ENCODE measurements at regions not wholly inside any gene's neighbourhood (a gene's known extent, or its start where the extent isn't known, plus 50 kb on each side); places are given as distances from the start of the nearest gene placed in this dataset.
A peak's percentile ranks its signal among the peaks of the same experiment; 100 is the strongest.

DNA sequence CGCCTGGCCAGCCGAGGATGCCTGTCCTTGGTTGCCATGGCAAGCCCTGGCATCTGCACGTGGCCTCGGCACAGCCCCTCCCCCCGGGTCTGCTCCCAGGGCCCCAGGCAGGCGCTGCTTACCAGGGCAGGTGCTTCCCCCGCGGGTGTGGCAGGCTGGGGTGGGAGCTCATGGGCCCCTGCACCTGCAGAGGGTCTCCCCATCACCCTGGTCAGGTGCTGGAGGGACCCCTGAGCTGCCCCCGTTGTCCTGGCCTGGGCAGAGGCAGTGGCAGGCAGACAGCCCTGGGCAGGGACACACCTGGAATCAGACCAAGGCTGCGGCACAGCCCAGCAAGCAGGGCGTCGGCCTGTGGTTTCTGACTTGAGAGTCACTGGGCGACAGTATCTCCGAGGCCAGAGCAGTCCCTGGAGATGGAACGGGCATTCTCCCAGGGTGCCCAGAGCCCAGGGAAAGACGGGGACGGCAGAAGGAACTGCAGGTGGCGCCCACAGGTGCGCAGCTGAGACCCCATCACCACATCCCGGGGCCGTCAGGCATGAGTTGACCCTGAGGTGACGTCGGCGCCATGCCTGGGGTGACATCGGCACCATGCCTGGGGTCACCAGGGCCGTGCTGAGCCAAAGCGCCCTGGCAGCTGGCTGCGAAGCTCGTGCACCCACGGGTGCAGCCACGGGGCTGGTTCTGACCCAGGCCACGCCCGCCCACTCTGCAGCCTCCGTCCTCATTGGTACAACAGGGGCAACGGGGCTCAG lies 56.1 kb upstream of the FBRSL1 start:
- Histone ChIP-seq H3K79me2 (ENCODE audit: low read depth) (no peaks in the 10 kb centered on the region), H3F3A (ENCODE audit: insufficient read depth, low read depth) (no peaks in the 10 kb centered on the region), H3K36me3 (ENCODE audit: low read depth) (no peaks in the 10 kb centered on the region), H3K9me3 (ENCODE audit: insufficient read depth, low read depth) (no peaks in the 10 kb centered on the region), H3K4me1 (replicated peaks; ENCODE audit: insufficient read depth) (peaks cover 5% of the 10 kb centered on the region; the same call in 1 of the 2 replicates), H3K4me2 (no peak overlapping the region), H4K20me1 (ENCODE audit: insufficient read depth) (no peaks in the 10 kb centered on the region; the same call in 1 of the 2 replicates), H2AFZ (no peak overlapping the region), H3K27me3 (ENCODE audit: insufficient read depth, low read depth) (peaks cover 98% of the 10 kb centered on the region), H3K27ac (no peak overlapping the region), H3K4me3 (no peak overlapping the region), H3K9me2 (ENCODE audit: insufficient read depth) (no peaks in the 10 kb centered on the region)
- CTCF ChIA-PET, result no interaction called here
- DNase-seq, result peak in 1 of 2 experiments; percentile 64
- BruUV-seq (replicated peaks), result no TSS peak
- TF ChIP-seq, protein P1, sequence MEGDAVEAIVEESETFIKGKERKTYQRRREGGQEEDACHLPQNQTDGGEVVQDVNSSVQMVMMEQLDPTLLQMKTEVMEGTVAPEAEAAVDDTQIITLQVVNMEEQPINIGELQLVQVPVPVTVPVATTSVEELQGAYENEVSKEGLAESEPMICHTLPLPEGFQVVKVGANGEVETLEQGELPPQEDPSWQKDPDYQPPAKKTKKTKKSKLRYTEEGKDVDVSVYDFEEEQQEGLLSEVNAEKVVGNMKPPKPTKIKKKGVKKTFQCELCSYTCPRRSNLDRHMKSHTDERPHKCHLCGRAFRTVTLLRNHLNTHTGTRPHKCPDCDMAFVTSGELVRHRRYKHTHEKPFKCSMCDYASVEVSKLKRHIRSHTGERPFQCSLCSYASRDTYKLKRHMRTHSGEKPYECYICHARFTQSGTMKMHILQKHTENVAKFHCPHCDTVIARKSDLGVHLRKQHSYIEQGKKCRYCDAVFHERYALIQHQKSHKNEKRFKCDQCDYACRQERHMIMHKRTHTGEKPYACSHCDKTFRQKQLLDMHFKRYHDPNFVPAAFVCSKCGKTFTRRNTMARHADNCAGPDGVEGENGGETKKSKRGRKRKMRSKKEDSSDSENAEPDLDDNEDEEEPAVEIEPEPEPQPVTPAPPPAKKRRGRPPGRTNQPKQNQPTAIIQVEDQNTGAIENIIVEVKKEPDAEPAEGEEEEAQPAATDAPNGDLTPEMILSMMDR (conservative IDR thresholded peaks at IDR 0.05), result no peak
- no peak for TF ChIP-seq EZH2 (IDR thresholded peaks at IDR 0.05; ENCODE audit: low read depth)
- POLR2A ChIA-PET (ENCODE audit: unreplicated experiment), result no interaction called here
- intact Hi-C loops (cut with micrococcal nuclease; ENCODE audit: unreplicated experiment), result no loop called here

DNA sequence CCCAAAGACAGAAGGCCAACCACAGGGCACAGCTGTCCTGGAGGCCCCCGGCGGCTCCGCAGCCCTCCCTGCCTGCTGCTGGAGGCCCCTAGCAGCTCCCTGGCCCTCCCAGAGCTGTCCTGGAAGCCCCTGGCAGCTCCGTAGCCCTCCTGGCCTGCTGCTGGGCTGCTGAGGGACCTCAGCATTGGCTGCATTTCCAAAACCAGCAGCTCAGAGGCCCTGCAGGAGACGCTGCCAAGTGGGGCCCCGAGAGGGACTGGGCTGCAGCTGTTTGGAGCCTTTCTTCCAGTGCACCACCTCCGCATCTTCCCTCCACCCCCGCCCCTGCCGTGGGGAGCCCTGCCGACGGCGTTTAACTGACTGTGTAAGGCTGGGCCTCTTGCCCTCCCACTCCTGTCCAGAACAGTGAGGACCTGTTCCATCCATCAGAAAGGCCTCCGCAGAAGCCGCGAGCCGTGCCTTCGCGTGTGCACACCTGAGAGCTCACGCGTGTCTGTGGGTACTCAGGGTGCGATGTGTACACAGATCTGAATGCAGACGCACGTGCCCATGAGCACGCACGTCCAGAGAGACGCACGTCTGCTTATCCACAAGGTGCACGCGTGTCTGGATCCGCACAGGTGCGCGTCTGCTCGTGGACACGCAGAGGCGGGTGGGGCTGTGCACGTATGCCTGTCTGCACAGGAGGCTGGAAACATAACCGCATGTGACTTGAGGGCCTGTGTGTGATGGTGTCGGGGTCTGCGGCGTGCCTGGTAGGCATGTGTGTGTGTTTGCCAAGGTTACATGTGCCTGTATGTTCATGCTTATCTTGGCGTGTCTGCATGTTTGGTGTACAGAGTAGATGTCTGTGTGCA lies 57.0 kb upstream of the FBRSL1 start:
- TF ChIP-seq EZH2 (IDR thresholded peaks at IDR 0.05; ENCODE audit: low read depth), result no peak
- TF ChIP-seq, protein P1 (conservative IDR thresholded peaks at IDR 0.05), result no peak
- intact Hi-C loops (cut with micrococcal nuclease; ENCODE audit: unreplicated experiment), result no loop called here

DNA sequence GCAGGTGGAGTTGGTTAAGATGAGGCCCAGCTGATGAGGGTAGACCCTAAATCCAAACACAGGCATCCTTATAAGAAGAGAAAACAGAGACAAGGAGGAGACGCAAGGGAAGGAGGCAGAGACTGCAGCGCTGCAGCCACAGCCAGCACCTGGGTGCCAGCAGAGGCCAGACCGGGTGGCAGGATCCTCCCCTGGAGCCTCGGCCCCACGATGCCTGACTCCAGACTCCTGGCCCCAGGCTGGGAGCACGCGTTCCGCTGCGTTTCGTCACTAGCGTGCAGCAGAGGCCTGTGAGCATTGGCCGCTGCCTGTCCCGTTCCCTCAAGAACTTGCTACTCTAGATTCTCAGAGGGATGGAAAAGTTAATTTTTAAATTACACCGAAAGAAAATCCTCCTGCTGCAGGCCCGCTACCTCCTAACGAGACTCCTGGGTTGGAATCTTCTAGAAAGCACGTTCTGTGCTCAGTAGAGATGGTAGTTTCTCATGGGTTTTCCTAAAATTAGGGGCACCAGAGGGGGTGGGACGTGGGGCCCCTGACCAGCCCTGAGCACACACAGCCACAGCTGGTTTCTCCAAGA lies 57.7 kb upstream of the FBRSL1 start:
- intact Hi-C loops (cut with micrococcal nuclease; ENCODE audit: unreplicated experiment), result no loop called here
- TF ChIP-seq, protein P1 (conservative IDR thresholded peaks at IDR 0.05), result no peak
- no peak for TF ChIP-seq EZH2 (IDR thresholded peaks at IDR 0.05; ENCODE audit: low read depth)
- peaks cover 97% of the 10 kb centered on the region for H3K27me3 ChIP-seq (ENCODE audit: insufficient read depth, low read depth)
- ChIA-PET POLR2A (ENCODE audit: unreplicated experiment) (no interaction called here), CTCF (no interaction called here)
- H3K4me3 ChIP-seq, result no peak overlapping the region
- H3K9me3 ChIP-seq (ENCODE audit: insufficient read depth, low read depth), result no peaks in the 10 kb centered on the region
- no TSS peak for BruUV-seq (replicated peaks)
- no peaks in the 10 kb centered on the region for H3K79me2 ChIP-seq (ENCODE audit: low read depth)
- peaks cover 5% of the 10 kb centered on the region; the same call in 1 of the 2 replicates for H3K4me1 ChIP-seq (replicated peaks; ENCODE audit: insufficient read depth)
- H3K4me2 ChIP-seq, result no peak overlapping the region
- no peak overlapping the region for H3K27ac ChIP-seq
- H3F3A ChIP-seq (ENCODE audit: insufficient read depth, low read depth), result no peaks in the 10 kb centered on the region
- H4K20me1 ChIP-seq (ENCODE audit: insufficient read depth), result no peaks in the 10 kb centered on the region; the same call in 1 of the 2 replicates
- no peaks in the 10 kb centered on the region for H3K9me2 ChIP-seq (ENCODE audit: insufficient read depth)
- H2AFZ ChIP-seq, result no peak overlapping the region
- no peaks in the 10 kb centered on the region for H3K36me3 ChIP-seq (ENCODE audit: low read depth)
- no peak for DNase-seq

More for the DNA sequence above, 57.0 kb upstream of the FBRSL1 start:
- no peaks in the 10 kb centered on the region for H3K9me3 ChIP-seq (ENCODE audit: insufficient read depth, low read depth)
- H3K27ac ChIP-seq, result no peak overlapping the region
- H3K36me3 ChIP-seq (ENCODE audit: low read depth), result no peaks in the 10 kb centered on the region
- H3K27me3 ChIP-seq (ENCODE audit: insufficient read depth, low read depth), result peaks cover 98% of the 10 kb centered on the region
- H3K9me2 ChIP-seq (ENCODE audit: insufficient read depth), result no peaks in the 10 kb centered on the region
- H3K4me1 ChIP-seq (replicated peaks; ENCODE audit: insufficient read depth), result peaks cover 5% of the 10 kb centered on the region; the same call in 1 of the 2 replicates
- DNase-seq, result no peak
- H3F3A ChIP-seq (ENCODE audit: insufficient read depth, low read depth), result no peaks in the 10 kb centered on the region
- H3K4me2 ChIP-seq, result no peak overlapping the region
- H2AFZ ChIP-seq, result no peak overlapping the region
- no peaks in the 10 kb centered on the region for H3K79me2 ChIP-seq (ENCODE audit: low read depth)
- no peaks in the 10 kb centered on the region; the same call in 1 of the 2 replicates for H4K20me1 ChIP-seq (ENCODE audit: insufficient read depth)
- no TSS peak for BruUV-seq (replicated peaks)
- no peak overlapping the region for H3K4me3 ChIP-seq
- ChIA-PET POLR2A (ENCODE audit: unreplicated experiment) (no interaction called here), CTCF (no interaction called here)
